ENCODE measurements at regions not wholly inside any gene's neighbourhood (a gene's known extent, or its start where the extent isn't known, plus 50 kb on each side); places are given as distances from the start of the nearest gene placed in this dataset.

DNA sequence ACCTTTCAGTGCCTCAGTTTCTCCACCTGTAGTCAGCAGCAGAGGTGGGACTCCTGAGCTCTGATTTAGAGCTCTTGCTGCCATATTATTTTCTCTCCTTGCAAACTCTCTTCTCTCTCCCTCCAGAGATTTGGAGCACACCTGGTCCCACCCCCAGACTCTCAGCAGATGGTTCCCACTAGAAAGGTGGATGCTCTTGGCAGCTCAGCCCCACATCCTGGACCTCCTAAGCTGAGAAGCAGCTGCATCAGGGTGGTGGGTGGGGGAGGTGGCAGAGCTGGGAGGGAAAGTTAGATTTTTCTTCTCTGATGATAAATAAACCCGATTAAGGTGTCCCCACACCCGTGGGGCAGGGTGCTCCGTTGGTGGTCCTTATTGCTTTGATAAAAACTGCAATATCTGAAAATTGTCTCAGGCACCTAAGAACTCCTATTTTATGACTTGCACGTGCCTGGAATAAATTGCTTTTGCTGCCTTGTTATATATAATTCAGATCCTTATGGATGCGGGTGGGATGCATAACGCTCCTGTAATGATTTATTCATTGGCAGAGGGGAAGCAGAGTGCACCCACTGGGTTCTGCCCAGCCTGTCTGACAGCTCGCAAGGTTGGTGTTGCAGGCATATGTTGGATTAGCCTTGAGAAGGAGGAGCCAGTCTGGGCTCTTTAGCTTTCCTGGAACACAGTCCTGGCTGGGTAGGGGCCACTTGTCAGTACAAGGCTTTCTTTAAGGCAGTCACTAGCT is 214.2 kb downstream of the SUDS3 start:
- TF ChIP-seq, protein P1, sequence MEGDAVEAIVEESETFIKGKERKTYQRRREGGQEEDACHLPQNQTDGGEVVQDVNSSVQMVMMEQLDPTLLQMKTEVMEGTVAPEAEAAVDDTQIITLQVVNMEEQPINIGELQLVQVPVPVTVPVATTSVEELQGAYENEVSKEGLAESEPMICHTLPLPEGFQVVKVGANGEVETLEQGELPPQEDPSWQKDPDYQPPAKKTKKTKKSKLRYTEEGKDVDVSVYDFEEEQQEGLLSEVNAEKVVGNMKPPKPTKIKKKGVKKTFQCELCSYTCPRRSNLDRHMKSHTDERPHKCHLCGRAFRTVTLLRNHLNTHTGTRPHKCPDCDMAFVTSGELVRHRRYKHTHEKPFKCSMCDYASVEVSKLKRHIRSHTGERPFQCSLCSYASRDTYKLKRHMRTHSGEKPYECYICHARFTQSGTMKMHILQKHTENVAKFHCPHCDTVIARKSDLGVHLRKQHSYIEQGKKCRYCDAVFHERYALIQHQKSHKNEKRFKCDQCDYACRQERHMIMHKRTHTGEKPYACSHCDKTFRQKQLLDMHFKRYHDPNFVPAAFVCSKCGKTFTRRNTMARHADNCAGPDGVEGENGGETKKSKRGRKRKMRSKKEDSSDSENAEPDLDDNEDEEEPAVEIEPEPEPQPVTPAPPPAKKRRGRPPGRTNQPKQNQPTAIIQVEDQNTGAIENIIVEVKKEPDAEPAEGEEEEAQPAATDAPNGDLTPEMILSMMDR (IDR thresholded peaks at IDR 0.05; ENCODE audit: insufficient read depth, low read depth, low read length, missing control alignments) = no peak

GRCh38 chr12:118603610-118604361 is 227.4 kb downstream of the SUDS3 start:
- TF ChIP-seq, protein P1 (IDR thresholded peaks at IDR 0.05; ENCODE audit: insufficient read depth, low read depth, low read length, missing control alignments) = no peak
- DNase-seq (ENCODE audit: low read depth) = no peak
- H3K4me3 ChIP-seq (ENCODE audit: low read depth, low read length) = no peak overlapping the region

More for the DNA sequence above, 214.2 kb downstream of the SUDS3 start:
- DNase-seq (ENCODE audit: low read depth) = no peak
- no peak overlapping the region for H3K4me3 ChIP-seq (ENCODE audit: low read depth, low read length)

- no peak for DNase-seq (ENCODE audit: low read depth)
- TF ChIP-seq, protein P1 (IDR thresholded peaks at IDR 0.05; ENCODE audit: insufficient read depth, low read depth, low read length, missing control alignments) = no peak
Observed at GRCh38 chr12:118606690-118607089, 230.3 kb downstream of the SUDS3 start.

DNA sequence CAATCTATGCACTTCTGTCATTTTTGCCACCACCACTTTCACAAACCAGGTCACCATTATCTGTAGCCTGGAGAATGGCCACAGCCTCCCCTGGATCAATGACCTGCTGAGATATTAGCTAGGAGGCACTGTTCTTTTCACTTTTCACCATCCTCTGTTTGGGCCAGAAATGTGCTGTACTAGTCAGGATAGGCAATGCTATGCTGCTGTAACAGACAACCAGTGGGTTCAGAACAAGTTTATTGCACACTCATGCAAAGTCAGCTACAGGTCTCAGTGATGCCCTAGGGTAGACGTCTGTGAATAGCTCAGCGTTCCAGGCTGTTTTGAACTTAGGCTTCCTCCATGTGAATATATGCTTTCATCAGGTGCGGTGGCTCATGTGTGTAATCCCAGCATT is 231.5 kb downstream of the SUDS3 start:
- no peak for DNase-seq (ENCODE audit: low read depth)
- H3K4me3 ChIP-seq (ENCODE audit: low read depth, low read length) = no peak overlapping the region
- TF ChIP-seq, protein P1 (IDR thresholded peaks at IDR 0.05; ENCODE audit: insufficient read depth, low read depth, low read length, missing control alignments) = no peak

More at GRCh38 chr12:118606690-118607089, 230.3 kb downstream of the SUDS3 start:
- H3K4me3 ChIP-seq (ENCODE audit: low read depth, low read length) = no peak overlapping the region

DNA sequence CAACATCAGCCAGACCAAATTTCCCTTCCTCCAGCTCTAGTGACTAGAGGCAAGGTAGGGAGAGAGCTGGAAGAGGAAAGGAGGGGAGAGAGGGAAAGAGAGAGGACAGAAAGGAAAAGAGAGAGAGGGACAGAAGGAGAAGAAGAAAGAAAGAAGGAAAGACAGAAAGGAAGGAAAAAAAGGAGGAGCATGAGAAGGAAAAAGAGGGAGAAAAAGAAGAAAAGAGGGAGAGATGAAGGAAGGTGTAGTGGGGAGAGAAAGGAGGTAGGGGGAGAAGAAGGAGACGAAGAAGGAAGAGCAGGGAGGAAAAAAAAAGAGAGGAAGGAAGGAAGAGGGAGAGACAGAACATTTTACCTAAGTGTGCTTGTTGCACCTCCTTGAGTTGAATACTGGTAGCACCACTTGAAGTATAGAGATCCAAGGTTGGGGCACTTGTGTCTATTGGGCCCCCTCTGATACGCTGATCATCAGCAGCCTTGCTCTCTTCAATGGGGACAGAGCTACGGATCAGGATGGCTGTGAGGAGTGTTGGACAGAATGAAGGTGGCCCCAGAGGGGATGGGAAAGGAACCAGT is 232.5 kb downstream of the SUDS3 start:
- TF ChIP-seq, protein P1 (IDR thresholded peaks at IDR 0.05; ENCODE audit: insufficient read depth, low read depth, low read length, missing control alignments) = no peak
- H3K4me3 ChIP-seq (ENCODE audit: low read depth, low read length) = no peak overlapping the region
- no peak for DNase-seq (ENCODE audit: low read depth)

DNA sequence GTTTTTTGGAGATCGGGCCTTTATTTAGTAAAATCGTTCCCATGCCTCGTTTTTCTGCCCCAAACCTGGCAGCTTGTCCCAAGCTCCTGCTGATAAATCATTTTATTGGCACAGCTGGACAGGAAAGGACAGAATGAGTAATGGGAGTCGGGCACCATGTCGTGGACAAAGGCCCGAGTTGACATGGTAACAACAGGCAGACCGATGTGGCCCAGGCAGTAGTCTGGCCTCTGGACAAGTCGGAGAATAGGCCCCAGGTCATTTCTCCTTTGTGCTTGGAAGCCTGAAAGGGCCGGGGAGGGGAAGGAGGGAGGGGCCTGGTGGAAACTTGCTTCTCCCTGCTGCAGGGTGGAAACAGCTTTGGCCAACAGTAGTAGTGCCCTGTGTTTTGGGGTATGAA is 234.9 kb downstream of the SUDS3 start:
- DNase-seq (ENCODE audit: low read depth) = no peak
- TF ChIP-seq, protein P1 (IDR thresholded peaks at IDR 0.05; ENCODE audit: insufficient read depth, low read depth, low read length, missing control alignments) = no peak
- no peak overlapping the region for H3K4me3 ChIP-seq (ENCODE audit: low read depth, low read length)

Data from GM12865 (cell line).